Tibial nerve (tissue), 4 donors: ENCODE measurements at regions not wholly inside any gene's neighbourhood (a gene's known extent, or its start where the extent isn't known, plus 50 kb on each side); places are given as distances from the start of the nearest gene placed in this dataset.

Source experiments
- DNase-seq, 2 donors: peaks; one replicate each; pipeline ENCODE4 v3.0.0-alpha.2; 2019; ENCODE audit warnings: low spot score in 2 of 2
- H3K27ac ChIP-seq, 4 donors: fragments of 200-600 bp; sonication (generic) in 3 of 4; one replicate each; pipeline ENCODE4 v1.5.1; 2017 to 2019; ENCODE audit warnings: mild to moderate bottlenecking in 1 of 4
- H3K27me3 ChIP-seq, 2 donors: fragments of 200-600 bp; sonication (generic) in 1 of 2; one replicate each; pipeline versions ENCODE4 v1.5.1 to v1.6.0; 2017 to 2019
- H3K36me3 ChIP-seq, 3 donors: fragments of 200-600 bp; sonication (generic); one replicate each; pipeline ENCODE4 v1.5.1; 2018 to 2019
- H3K4me1 ChIP-seq, 4 donors: fragments of 200-600 bp; sonication (generic) in 3 of 4; one replicate each; pipeline ENCODE4 v1.5.1; 2017 to 2019
- H3K4me3 ChIP-seq, 4 donors: fragments of 200-600 bp; sonication (generic) in 3 of 4; one replicate each; pipeline ENCODE4 v1.5.1; 2017 to 2019; ENCODE audit warnings: mild to moderate bottlenecking in 1 of 4, moderate library complexity in 1 of 4
- H3K9me3 ChIP-seq, 4 donors: fragments of 200-600 bp; sonication (generic) in 3 of 4; one replicate each; pipeline ENCODE4 v1.5.1; 2017 to 2019
- CTCF ChIP-seq, 5 experiments: fragments of 200-600 bp in 3 of 5; fragments of 450-650 bp in 2 of 5; sonication (generic) in 3 of 5; IDR thresholded peaks; one replicate each; pipeline ENCODE4 v1.5.1; 2016 to 2019; ENCODE audit warnings: antibody characterized with exemption in 5 of 5, mild to moderate bottlenecking in 3 of 5, moderate library complexity in 2 of 5
- EP300 ChIP-seq, 2 donors: sonication (generic); formaldehyde crosslinking; IDR thresholded peaks; one replicate each; pipeline ENCODE4 v1.6.1; 2017; ENCODE audit warnings: antibody characterized with exemption in 2 of 2, mild to moderate bottlenecking in 1 of 2
- POLR2A ChIP-seq, 2 donors: fragments of 450-650 bp; IDR thresholded peaks; one replicate each; pipeline ENCODE4 v1.6.1; 2017; ENCODE audit warnings: antibody characterized with exemption in 2 of 2, mild to moderate bottlenecking in 2 of 2, moderate library complexity in 2 of 2
- WGBS, 2 donors: methylation state at CpG; one replicate each; pipeline ENCODE4 v1.1.5; 2018; 5-methylcytosine and 5-hydroxymethylcytosine counted together

GRCh38 chr5:21686706-21687105 is 1166.4 kb downstream of the CDH12 start:
- TF ChIP-seq EP300 (IDR thresholded peaks at IDR 0.05) (no peak), POLR2A (IDR thresholded peaks at IDR 0.05) (no peak), CTCF (IDR thresholded peaks at IDR 0.05) (no peak)
- H3K4me1 ChIP-seq, result no peaks in the 10 kb centered on the region
- H3K9me3 ChIP-seq, result no peaks in the 10 kb centered on the region
- 90 to 93% methylated on average over 4 of the region's 4 CpGs for WGBS, 2 donors
- no peaks in the 10 kb centered on the region for H3K36me3 ChIP-seq
- DNase-seq, result no peak
- no peaks in the 10 kb centered on the region for H3K27me3 ChIP-seq
- no peak overlapping the region for H3K4me3 ChIP-seq
- no peak overlapping the region for H3K27ac ChIP-seq

GRCh38 chr5:21685522-21685921 is 1167.6 kb downstream of the CDH12 start:
- Histone ChIP-seq H3K27me3 (no peaks in the 10 kb centered on the region), H3K36me3 (no peaks in the 10 kb centered on the region), H3K4me3 (no peak overlapping the region), H3K9me3 (no peaks in the 10 kb centered on the region), H3K27ac (no peak overlapping the region), H3K4me1 (no peaks in the 10 kb centered on the region)
- WGBS, 2 donors, result 87 to 94% methylated on average over 4 of the region's 4 CpGs
- DNase-seq, result no peak
- TF ChIP-seq POLR2A (IDR thresholded peaks at IDR 0.05), result no peak
- no peak for TF ChIP-seq EP300 (IDR thresholded peaks at IDR 0.05)
- no peak for TF ChIP-seq CTCF (IDR thresholded peaks at IDR 0.05)

GRCh38 chr5:21684992-21685391 is 1168.2 kb downstream of the CDH12 start:
- DNase-seq, result no peak
- WGBS, 2 donors, result 30 to 52% methylated on average over 1 of the region's 1 CpG
- Histone ChIP-seq H3K27ac (no peak overlapping the region), H3K36me3 (no peaks in the 10 kb centered on the region), H3K4me1 (no peaks in the 10 kb centered on the region), H3K27me3 (no peaks in the 10 kb centered on the region), H3K9me3 (no peaks in the 10 kb centered on the region), H3K4me3 (no peak overlapping the region)
- TF ChIP-seq EP300 (IDR thresholded peaks at IDR 0.05) (no peak), CTCF (IDR thresholded peaks at IDR 0.05) (no peak), POLR2A (IDR thresholded peaks at IDR 0.05) (no peak)

GRCh38 chr5:21681911-21682310 is 1171.2 kb downstream of the CDH12 start:
- Histone ChIP-seq H3K4me1 (no peaks in the 10 kb centered on the region), H3K9me3 (no peaks in the 10 kb centered on the region), H3K4me3 (no peak overlapping the region), H3K36me3 (no peaks in the 10 kb centered on the region), H3K27ac (no peak overlapping the region), H3K27me3 (no peaks in the 10 kb centered on the region)
- 64 to 78% methylated on average over 2 of the region's 2 CpGs for WGBS, 2 donors
- TF ChIP-seq POLR2A (IDR thresholded peaks at IDR 0.05) (no peak), EP300 (IDR thresholded peaks at IDR 0.05) (no peak), CTCF (IDR thresholded peaks at IDR 0.05) (no peak)
- DNase-seq, result no peak

GRCh38 chr5:21680641-21681040 is 1172.5 kb downstream of the CDH12 start:
- no peak overlapping the region for H3K4me3 ChIP-seq
- no peaks in the 10 kb centered on the region for H3K4me1 ChIP-seq
- TF ChIP-seq EP300 (IDR thresholded peaks at IDR 0.05) (no peak), POLR2A (IDR thresholded peaks at IDR 0.05) (no peak), CTCF (IDR thresholded peaks at IDR 0.05) (no peak)
- H3K27ac ChIP-seq, result no peak overlapping the region
- WGBS, 2 donors, result 88 to 95% methylated on average over 2 of the region's 2 CpGs
- no peaks in the 10 kb centered on the region for H3K27me3 ChIP-seq
- H3K36me3 ChIP-seq, result no peaks in the 10 kb centered on the region
- DNase-seq, result no peak
- no peaks in the 10 kb centered on the region for H3K9me3 ChIP-seq
